ENCODE measurements at regions not wholly inside any gene's neighbourhood (a gene's known extent, or its start where the extent isn't known, plus 50 kb on each side); places are given as distances from the start of the nearest gene placed in this dataset.

DNA sequence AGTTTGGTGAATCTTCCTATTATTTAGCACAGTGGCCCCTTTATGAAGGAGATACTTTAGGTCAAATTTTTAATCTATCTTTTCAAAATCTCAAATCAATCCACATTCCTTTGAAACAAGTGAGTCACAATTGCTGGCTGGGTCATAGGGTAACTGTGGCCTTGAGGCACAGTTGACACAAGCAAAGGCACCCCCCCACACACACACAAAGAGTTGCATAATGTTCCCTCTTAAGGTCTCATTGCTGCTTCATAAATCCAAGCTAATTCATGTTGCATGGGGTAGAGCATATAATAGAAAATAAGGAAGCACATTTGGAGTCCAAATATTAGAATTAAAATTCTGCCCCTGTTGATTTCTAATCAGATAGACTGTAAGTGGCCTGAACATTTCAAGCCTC, 171.5 kb downstream of the DLEU7 start:
- ATAC-seq (ENCODE audit: low FRiP score in 2 of 2) (no peak), DNase-seq (peak in 1 of 2 donors; percentile 38)
- H3K4me1 ChIP-seq, result peaks cover 9 to 15% (median 12%) of the 10 kb centered on the region in 4 donors
- H3K36me3 ChIP-seq, result no peaks in the 10 kb centered on the region
- H3K27me3 ChIP-seq, result no peaks in the 10 kb centered on the region
- H3K4me3 ChIP-seq, result no peak overlapping the region
- H3K9me3 ChIP-seq, result no peaks in the 10 kb centered on the region
- no peak for TF ChIP-seq POLR2A (IDR thresholded peaks at IDR 0.05)
- H3K27ac ChIP-seq, result no peak overlapping the region

DNA sequence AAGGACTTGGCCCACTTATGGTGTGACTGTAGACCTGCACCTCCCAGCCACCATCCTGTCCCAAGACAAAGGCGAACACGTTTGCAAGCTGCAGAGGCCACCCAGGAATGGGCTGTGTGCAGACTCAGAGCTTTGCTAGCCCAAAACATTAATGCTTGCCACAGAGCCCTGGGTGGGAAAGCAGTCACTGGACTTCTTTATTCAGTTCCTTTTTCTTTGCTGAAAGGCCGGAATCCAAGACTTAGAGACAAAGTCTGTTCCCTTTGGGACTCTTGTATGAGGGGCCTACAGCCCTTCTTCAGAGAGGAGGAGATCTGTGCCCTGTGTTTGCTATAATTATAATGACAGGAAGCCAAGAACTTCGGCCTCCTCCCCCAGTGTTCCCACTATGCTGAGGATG, 167.8 kb downstream of the DLEU7 start:
- H3K27ac ChIP-seq, result no peak overlapping the region
- TF ChIP-seq POLR2AphosphoS5 (IDR thresholded peaks at IDR 0.05), result no peak
- TF ChIP-seq, protein P1, sequence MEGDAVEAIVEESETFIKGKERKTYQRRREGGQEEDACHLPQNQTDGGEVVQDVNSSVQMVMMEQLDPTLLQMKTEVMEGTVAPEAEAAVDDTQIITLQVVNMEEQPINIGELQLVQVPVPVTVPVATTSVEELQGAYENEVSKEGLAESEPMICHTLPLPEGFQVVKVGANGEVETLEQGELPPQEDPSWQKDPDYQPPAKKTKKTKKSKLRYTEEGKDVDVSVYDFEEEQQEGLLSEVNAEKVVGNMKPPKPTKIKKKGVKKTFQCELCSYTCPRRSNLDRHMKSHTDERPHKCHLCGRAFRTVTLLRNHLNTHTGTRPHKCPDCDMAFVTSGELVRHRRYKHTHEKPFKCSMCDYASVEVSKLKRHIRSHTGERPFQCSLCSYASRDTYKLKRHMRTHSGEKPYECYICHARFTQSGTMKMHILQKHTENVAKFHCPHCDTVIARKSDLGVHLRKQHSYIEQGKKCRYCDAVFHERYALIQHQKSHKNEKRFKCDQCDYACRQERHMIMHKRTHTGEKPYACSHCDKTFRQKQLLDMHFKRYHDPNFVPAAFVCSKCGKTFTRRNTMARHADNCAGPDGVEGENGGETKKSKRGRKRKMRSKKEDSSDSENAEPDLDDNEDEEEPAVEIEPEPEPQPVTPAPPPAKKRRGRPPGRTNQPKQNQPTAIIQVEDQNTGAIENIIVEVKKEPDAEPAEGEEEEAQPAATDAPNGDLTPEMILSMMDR (IDR thresholded peaks at IDR 0.05), result no peak
- no peak for TF ChIP-seq EP300 (IDR thresholded peaks at IDR 0.05)
- no peak for TF ChIP-seq POLR2A (IDR thresholded peaks at IDR 0.05)
- no peak for ATAC-seq (ENCODE audit: low FRiP score in 2 of 2)

DNA sequence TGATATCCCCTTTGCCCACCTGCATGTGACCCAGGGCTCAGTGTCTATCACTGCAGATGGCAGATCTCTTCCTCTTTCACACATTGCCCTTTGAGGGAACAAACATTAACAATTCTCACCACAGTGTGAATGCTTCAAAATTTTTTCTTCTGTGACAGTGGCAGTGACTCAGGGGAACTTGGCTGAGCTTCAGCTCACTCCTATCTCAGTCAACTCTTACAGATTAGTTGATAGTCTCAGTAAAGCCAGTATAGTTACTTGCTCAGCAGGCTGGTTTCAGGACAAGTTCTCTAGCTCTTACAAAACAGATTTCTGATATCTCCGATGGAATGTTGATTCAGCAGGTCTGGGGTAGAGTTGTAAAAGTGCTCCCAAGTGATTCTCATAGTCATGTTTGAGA, 166.9 kb downstream of the DLEU7 start:
- Histone ChIP-seq H3K9me3 (no peaks in the 10 kb centered on the region), H3K27me3 (no peaks in the 10 kb centered on the region), H3K36me3 (no peaks in the 10 kb centered on the region), H3K27ac (peak overlapping the region in 1 of 4 donors; percentile 18), H3K4me1 (peaks cover 10 to 27% (median 15%) of the 10 kb centered on the region in 4 donors), H3K4me3 (no peak overlapping the region)
- no peak for DNase-seq
- TF ChIP-seq POLR2AphosphoS5 (IDR thresholded peaks at IDR 0.05) (no peak), EP300 (IDR thresholded peaks at IDR 0.05) (no peak), POLR2A (IDR thresholded peaks at IDR 0.05) (no peak)
- TF ChIP-seq, protein P1 (IDR thresholded peaks at IDR 0.05), result no peak
- ATAC-seq (ENCODE audit: low FRiP score in 2 of 2), result no peak
- 20 to 50% methylated on average over 1 of the region's 1 CpG for WGBS, 2 donors

More for the DNA sequence above, 167.8 kb downstream of the DLEU7 start:
- no peaks in the 10 kb centered on the region for H3K27me3 ChIP-seq
- H3K9me3 ChIP-seq, result no peaks in the 10 kb centered on the region
- H3K36me3 ChIP-seq, result no peaks in the 10 kb centered on the region
- peaks cover 10 to 27% (median 15%) of the 10 kb centered on the region in 4 donors for H3K4me1 ChIP-seq
- DNase-seq, result no peak
- 71 to 91% methylated on average over 4 of the region's 4 CpGs for WGBS, 2 donors
- no peak overlapping the region for H3K4me3 ChIP-seq

DNA sequence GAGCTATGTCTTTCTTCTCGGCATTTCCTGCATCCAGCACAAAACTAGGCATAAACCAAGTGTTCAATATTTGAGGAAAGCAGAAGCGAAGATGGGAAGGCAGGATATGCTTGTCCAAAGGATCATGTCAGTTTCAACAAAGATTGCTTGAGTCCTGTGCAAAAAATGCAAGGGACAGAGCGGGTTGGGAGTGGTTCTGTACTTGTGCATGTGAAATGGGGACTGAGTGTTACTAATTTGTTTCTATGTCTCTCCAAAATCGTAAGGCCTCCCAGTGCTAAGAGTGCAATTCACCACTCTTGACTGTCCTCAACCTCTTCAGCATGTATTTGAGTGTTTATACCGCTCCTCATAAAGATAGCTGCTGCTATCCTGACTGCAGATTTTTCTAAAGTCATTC, 166.2 kb downstream of the DLEU7 start:
- TF ChIP-seq, protein P1 (IDR thresholded peaks at IDR 0.05), result no peak
- no peak for TF ChIP-seq POLR2A (IDR thresholded peaks at IDR 0.05)
- TF ChIP-seq POLR2AphosphoS5 (IDR thresholded peaks at IDR 0.05), result no peak
- no peak for TF ChIP-seq EP300 (IDR thresholded peaks at IDR 0.05)
- no peak for DNase-seq
- H3K9me3 ChIP-seq, result no peaks in the 10 kb centered on the region
- no peak for ATAC-seq (ENCODE audit: low FRiP score in 2 of 2)
- H3K36me3 ChIP-seq, result no peaks in the 10 kb centered on the region
- peak overlapping the region in 1 of 4 donors; percentile 18 for H3K27ac ChIP-seq
- H3K27me3 ChIP-seq, result no peaks in the 10 kb centered on the region
- peaks cover 10 to 27% (median 15%) of the 10 kb centered on the region in 4 donors for H3K4me1 ChIP-seq
- 75 to 80% methylated on average over 5 of the region's 5 CpGs for WGBS, 2 donors
- no peak overlapping the region for H3K4me3 ChIP-seq

DNA sequence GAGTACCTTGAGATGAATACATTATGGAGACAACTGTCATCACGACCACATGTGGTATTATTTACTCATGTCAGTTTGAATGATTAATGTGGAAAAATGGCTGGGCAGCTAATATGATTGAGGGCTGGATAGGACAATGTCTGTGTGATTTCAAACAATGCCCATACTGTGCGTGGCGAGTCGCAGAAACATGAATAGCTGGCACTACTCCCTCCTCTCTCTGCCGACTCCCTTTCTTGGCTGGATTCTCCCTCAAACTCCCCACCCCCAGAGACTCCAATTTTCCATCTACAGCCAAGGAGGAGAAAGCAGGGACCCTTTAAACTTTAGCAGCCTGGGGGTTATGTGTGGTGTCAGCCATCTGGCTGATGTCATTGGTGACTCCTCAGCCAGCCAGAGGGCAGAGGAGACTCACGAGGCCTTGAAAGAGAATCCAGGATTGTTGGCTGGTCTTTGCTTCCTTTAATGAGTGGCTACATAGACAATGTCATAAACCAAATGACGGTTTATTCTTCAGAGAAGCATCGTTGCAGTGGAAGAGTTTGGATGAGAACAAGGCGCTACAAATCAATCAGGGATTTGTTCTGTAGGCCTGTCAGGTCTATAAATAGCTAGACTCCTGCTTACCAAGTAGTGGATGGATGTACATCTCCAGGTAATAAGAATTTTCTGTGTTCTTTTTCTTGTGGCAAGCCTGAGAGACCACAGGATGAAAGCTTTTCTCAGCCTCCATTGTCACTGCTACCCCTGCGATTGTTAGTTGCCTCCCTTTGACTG, 165.6 kb downstream of the DLEU7 start:
- Histone ChIP-seq H3K4me1 (peaks cover 10 to 27% (median 15%) of the 10 kb centered on the region in 4 donors), H3K27ac (no peak overlapping the region), H3K27me3 (no peaks in the 10 kb centered on the region), H3K36me3 (no peaks in the 10 kb centered on the region), H3K9me3 (no peaks in the 10 kb centered on the region), H3K4me3 (no peak overlapping the region)
- no peak for DNase-seq
- TF ChIP-seq EP300 (IDR thresholded peaks at IDR 0.05) (no peak), POLR2AphosphoS5 (IDR thresholded peaks at IDR 0.05) (no peak), POLR2A (IDR thresholded peaks at IDR 0.05) (no peak)
- TF ChIP-seq, protein P1 (IDR thresholded peaks at IDR 0.05), result no peak
- no peak for ATAC-seq (ENCODE audit: low FRiP score in 2 of 2)
- 70 to 75% methylated on average over 10 of the region's 10 CpGs for WGBS, 2 donors
